ENCODE measurements at regions not wholly inside any gene's neighbourhood (a gene's known extent, or its start where the extent isn't known, plus 50 kb on each side); places are given as distances from the start of the nearest gene placed in this dataset.

- no peak for TF ChIP-seq POLR2A (IDR thresholded peaks at IDR 0.05)
- no peak for TF ChIP-seq CTCF (IDR thresholded peaks at IDR 0.05)
Observed at GRCh38 chr3:163983940-163984339, 1094.4 kb downstream of the SI start.

Data from heart left ventricle (tissue), 13 donors.